IMR-90 (cell line): ENCODE measurements at regions not wholly inside any gene's neighbourhood (a gene's known extent, or its start where the extent isn't known, plus 50 kb on each side); places are given as distances from the start of the nearest gene placed in this dataset.

ENCODE experiments used
- ATAC-seq: fragments of 200-7000 bp; cut with Tn5 transposase; 2 replicates; pipeline ENCODE4 v1.9.1; 2020; ENCODE audit warnings: low read depth, mild to moderate bottlenecking, moderate library complexity
- BruUV-seq: library from RNA; stranded (reverse); fragments of 400-500 nt; replicated peaks from 2 replicates; lab custom pipeline; 2021; lab: Mats Ljungman, UMichigan
- CTCF ChIA-PET: fragments of 300-600 bp; formaldehyde crosslinking; extraction: SDS; loops from one replicate; lab custom pipeline; 2021; ENCODE audit warnings: antibody characterized with exemption; lab: Yijun Ruan, JAX
- POLR2A ChIA-PET: fragments of 300-600 bp; sonication (Branson Sonifier 250); formaldehyde crosslinking; loops from one replicate; lab custom pipeline; 2022; ENCODE audit warnings: antibody characterized with exemption; ENCODE audit not compliant: unreplicated experiment; lab: Charles Lee
- DNase-seq: peaks from one replicate; pipeline ENCODE4 v3.0.0; 2013
- H2AFZ ChIP-seq: replicated peaks from 2 replicates; pipeline ENCODE3; 2013; ENCODE audit warnings: low read length, mild to moderate bottlenecking; ENCODE audit not compliant: poor library complexity
- H2AK5ac ChIP-seq: 2 replicates; pipeline ENCODE4 v1.6.1; 2013; ENCODE audit warnings: low read depth, low read length, inconsistent platforms
- H2AK9ac ChIP-seq: replicated peaks from 2 replicates; pipeline ENCODE3; 2013; ENCODE audit warnings: mild to moderate bottlenecking, low read depth, low read length, moderate library complexity; ENCODE audit not compliant: poor library complexity
- H2BK120ac ChIP-seq: 2 replicates; pipeline ENCODE4 v1.6.1; 2013; ENCODE audit warnings: low read depth, low read length, inconsistent platforms
- H2BK15ac ChIP-seq: 3 replicates; pipeline ENCODE4 v1.6.1; 2013; ENCODE audit warnings: low read depth, low read length, inconsistent platforms
- H2BK20ac ChIP-seq: 2 replicates; pipeline ENCODE4 v1.6.1; 2013; ENCODE audit warnings: low read depth, mild to moderate bottlenecking, inconsistent platforms, low read length, moderate library complexity
- H2BK5ac ChIP-seq: 2 replicates; pipeline ENCODE4 v1.6.1; 2013; ENCODE audit warnings: mild to moderate bottlenecking, low read depth, low read length, inconsistent platforms; ENCODE audit not compliant: poor library complexity, severe bottlenecking
- H3K14ac ChIP-seq: replicated peaks from 2 replicates; pipeline ENCODE4 v1.6.1; 2013; ENCODE audit warnings: low read depth, low read length, inconsistent platforms
- H3K18ac ChIP-seq: 2 replicates; pipeline ENCODE4 v1.6.1; 2013; ENCODE audit warnings: low read depth, low read length, control low read depth
- H3K23ac ChIP-seq: 2 replicates; pipeline ENCODE4 v1.6.1; 2013; ENCODE audit warnings: low read depth, low read length, inconsistent platforms
- H3K27ac ChIP-seq: 2 replicates; pipeline ENCODE4 v1.5.1; 2013; ENCODE audit warnings: mild to moderate bottlenecking, control low read depth, low read length; ENCODE audit not compliant: insufficient read depth
- H3K27me3 ChIP-seq: 2 replicates; pipeline ENCODE4 v1.6.1; 2013; ENCODE audit warnings: low read length; ENCODE audit not compliant: control insufficient read depth, insufficient read depth
- H3K36me3 ChIP-seq: 2 replicates; pipeline ENCODE4 v1.6.1; 2013; ENCODE audit warnings: low read length, mixed read lengths; ENCODE audit not compliant: control insufficient read depth, insufficient read depth
- H3K4ac ChIP-seq: 2 replicates; pipeline ENCODE4 v1.6.1; 2013; ENCODE audit warnings: low read depth, low read length, inconsistent platforms
- H3K4me1 ChIP-seq: 2 replicates; pipeline ENCODE4 v1.6.1; 2013; ENCODE audit warnings: low read length, mixed read lengths; ENCODE audit not compliant: control insufficient read depth, insufficient read depth
- H3K4me2 ChIP-seq: 2 replicates; pipeline ENCODE4 v1.6.1; 2013; ENCODE audit warnings: low read depth, mild to moderate bottlenecking, control low read depth, low read length, moderate library complexity
- H3K4me3 ChIP-seq: 2 replicates; pipeline ENCODE4 v1.5.1; 2013; ENCODE audit warnings: low read depth, mild to moderate bottlenecking, control low read depth, low read length, moderate library complexity; ENCODE audit not compliant: insufficient read depth
- H3K56ac ChIP-seq: 2 replicates; pipeline ENCODE4 v1.6.1; 2013; ENCODE audit warnings: low read length, inconsistent platforms; ENCODE audit not compliant: insufficient read depth; ENCODE audit errors: extremely low read depth
- H3K79me1 ChIP-seq, 2 experiments: 2 replicates each; pipeline ENCODE4 v1.6.1; 2013; ENCODE audit warnings: low read length in 2 of 2, inconsistent platforms in 1 of 2, low read depth in 1 of 2
- H3K9ac ChIP-seq: 2 replicates; pipeline ENCODE4 v1.6.1; 2013; ENCODE audit warnings: low read depth, low read length, control low read depth
- H3K9me1 ChIP-seq: 2 replicates; pipeline ENCODE4 v1.6.1; 2013; ENCODE audit warnings: low read length, inconsistent platforms; ENCODE audit not compliant: insufficient read depth
- H3K9me3 ChIP-seq: 2 replicates; pipeline ENCODE4 v1.6.1; 2013; ENCODE audit warnings: low read length; ENCODE audit not compliant: control insufficient read depth, insufficient read depth
- H4K20me1 ChIP-seq: 2 replicates; pipeline ENCODE4 v1.6.1; 2013; ENCODE audit warnings: low read length, inconsistent platforms; ENCODE audit not compliant: insufficient read depth
- H4K5ac ChIP-seq: 2 replicates; pipeline ENCODE4 v1.6.1; 2013; ENCODE audit warnings: mild to moderate bottlenecking, low read depth, low read length, control low read depth
- H4K8ac ChIP-seq, 2 experiments: 2 replicates each; pipeline ENCODE4 v1.6.1; 2013; ENCODE audit warnings: low read depth in 2 of 2, low read length in 2 of 2, control low read depth in 1 of 2, inconsistent platforms in 1 of 2
- H4K91ac ChIP-seq: 2 replicates; pipeline ENCODE4 v1.6.1; 2013; ENCODE audit warnings: low read depth, low read length, inconsistent platforms; ENCODE audit not compliant: insufficient read depth
- BHLHE40 ChIP-seq: fragments of 150-350 bp; IDR thresholded peaks from 2 replicates; pipeline ENCODE4 v1.6.1; 2016; ENCODE audit warnings: mild to moderate bottlenecking, low read depth, low read length
- CEBPB ChIP-seq: IDR thresholded peaks from 2 replicates; pipeline ENCODE4 v1.6.1; 2012; ENCODE audit warnings: low read depth, low read length, improper control_type of control experiment
- CHD1 ChIP-seq: IDR thresholded peaks from 2 replicates; pipeline ENCODE4 v1.6.1; 2012; ENCODE audit warnings: low read depth, low read length, improper control_type of control experiment
- CTCF ChIP-seq: conservative IDR thresholded peaks from 2 replicates; pipeline ENCODE4 v1.5.1; 2012; ENCODE audit warnings: mild to moderate bottlenecking, low read depth, low read length, improper control_type of control experiment
- ELK1 ChIP-seq: fragments of 150-350 bp; IDR thresholded peaks from 2 replicates; pipeline ENCODE4 v1.6.1; 2016; ENCODE audit warnings: low read depth, mild to moderate bottlenecking, low read length, moderate library complexity, borderline replicate concordance
- FOS ChIP-seq: fragments of 150-350 bp; IDR thresholded peaks from 2 replicates; pipeline ENCODE4 v1.6.1; 2016; ENCODE audit warnings: low read depth, low read length
- MAFK ChIP-seq: IDR thresholded peaks from 2 replicates; pipeline ENCODE4 v1.6.1; 2012; ENCODE audit warnings: low read depth, low read length, improper control_type of control experiment
- MAZ ChIP-seq: IDR thresholded peaks from 2 replicates; pipeline ENCODE4 v1.6.1; 2012; ENCODE audit warnings: low read depth, mild to moderate bottlenecking, low read length, improper control_type of control experiment, moderate library complexity, borderline replicate concordance
- MXI1 ChIP-seq: IDR thresholded peaks from 2 replicates; pipeline ENCODE4 v1.6.1; 2012; ENCODE audit warnings: low read depth, mild to moderate bottlenecking, low read length, moderate library complexity, borderline replicate concordance
- NFE2L2 ChIP-seq: fragments of 150-350 bp; IDR thresholded peaks from 2 replicates; pipeline ENCODE4 v1.6.1; 2016; ENCODE audit warnings: low read depth, mild to moderate bottlenecking, low read length
- POLR2A ChIP-seq: IDR thresholded peaks from 2 replicates; pipeline ENCODE4 v1.6.1; 2012; ENCODE audit warnings: mild to moderate bottlenecking, low read depth, low read length
- RAD21 ChIP-seq: IDR thresholded peaks from 2 replicates; pipeline ENCODE4 v1.6.1; 2012; ENCODE audit warnings: low read length, improper control_type of control experiment
- RCOR1 ChIP-seq: IDR thresholded peaks from 2 replicates; pipeline ENCODE4 v1.6.1; 2012; ENCODE audit warnings: mild to moderate bottlenecking, low read length, improper control_type of control experiment; ENCODE audit not compliant: insufficient replicate concordance
- RFX5 ChIP-seq: IDR thresholded peaks from 2 replicates; pipeline ENCODE4 v1.8.0; 2012; ENCODE audit warnings: low read depth, mild to moderate bottlenecking, low read length, moderate library complexity
- SMC3 ChIP-seq: fragments of 150-350 bp; IDR thresholded peaks from 2 replicates; pipeline ENCODE4 v1.6.1; 2016; ENCODE audit warnings: low read depth, mild to moderate bottlenecking, antibody characterized with exemption, low read length, moderate library complexity
- USF2 ChIP-seq: fragments of 150-350 bp; IDR thresholded peaks from 2 replicates; pipeline ENCODE4 v1.6.1; 2017; ENCODE audit warnings: mild to moderate bottlenecking, antibody characterized with exemption, low read length, low read depth
- WGBS, 2 experiments: methylation state at CpG; one replicate each; pipeline versions ENCODE4 v1.1.5 to v1.1.7; 2013; ENCODE audit warnings: missing lambda C conversion rate in 2 of 2; ENCODE audit not compliant: insufficient read length in 1 of 2; ENCODE audit errors: extremely low coverage in 2 of 2; 5-methylcytosine and 5-hydroxymethylcytosine counted together
- dilution Hi-C: fragments of 300-500 bp; cut with HindIII; formaldehyde crosslinking; loops from one replicate; pipeline ENCODE4 v1.14.3; 2018; ENCODE audit warnings: low sequenced_read_pairs; ENCODE audit not compliant: unreplicated experiment
- in situ Hi-C: fragments of 300-500 bp; cut with MboI; formaldehyde crosslinking; loops from 3 replicates; pipeline ENCODE4 v1.14.3; 2019; ENCODE audit warnings: low sequenced_read_pairs, inconsistent platforms, mixed read lengths
- intact Hi-C: fragments of 100-400 bp; cut with micrococcal nuclease; formaldehyde crosslinking; loops from 2 replicates; pipeline ENCODE4 v1.10.0; 2022

- Histone ChIP-seq H2BK20ac (no peak overlapping the region), H3K27ac (no peak overlapping the region), H4K20me1 (no peaks in the 10 kb centered on the region), H3K9me1 (peaks cover 9% of the 10 kb centered on the region), H3K18ac (no peak overlapping the region), H4K8ac (no peak overlapping the region), H4K5ac (no peak overlapping the region), H3K36me3 (no peaks in the 10 kb centered on the region), H3K4ac (no peak overlapping the region), H3K9ac (no peak overlapping the region), H4K91ac (no peak overlapping the region), H3K27me3 (no peaks in the 10 kb centered on the region), H3K79me1 (no peaks in the 10 kb centered on the region), H2AK5ac (no peak overlapping the region), H3K14ac (no peak overlapping the region), H3K9me3 (no peaks in the 10 kb centered on the region; the same call in 1 of the 2 replicates), H2BK5ac (no peak overlapping the region), H3K23ac (no peak overlapping the region), H3K4me2 (no peak overlapping the region), H2BK15ac (no peak overlapping the region), H3K56ac (no peak overlapping the region), H3K4me3 (no peak overlapping the region), H2BK120ac (no peak overlapping the region), H3K4me1 (peaks cover 10% of the 10 kb centered on the region), H2AFZ (no peak overlapping the region), H2AK9ac (no peak overlapping the region)
- dilution Hi-C loops (no loop called here), intact Hi-C loops (no loop called here), in situ Hi-C loops (no loop called here)
- DNase-seq (no peak), ATAC-seq (no peak)
- WGBS, 2 experiments: no CpG with 5 or more reads among the region's 8 CpGs
- ChIA-PET CTCF (interaction anchor here (0.5 kb wide), 1 partner anchor 43 kb away, joined by 4 read pairs; no protein-coding TSS in a partner anchor), POLR2A (no interaction called here)
- no peak for TF ChIP-seq CEBPB
- TF ChIP-seq RCOR1: no peak
- no peak for TF ChIP-seq USF2
- no peak for TF ChIP-seq FOS
- TF ChIP-seq MAFK: no peak
- no peak for TF ChIP-seq ELK1
- TF ChIP-seq MXI1: no peak
- no peak for TF ChIP-seq BHLHE40
- TF ChIP-seq CTCF: no peak
- no peak for TF ChIP-seq MAZ
- no peak for TF ChIP-seq SMC3
- no peak for TF ChIP-seq POLR2A
- TF ChIP-seq NFE2L2: no peak
- no peak for TF ChIP-seq RFX5
- no peak for TF ChIP-seq RAD21
- no peak for TF ChIP-seq CHD1
- no TSS peak for BruUV-seq
Observed at GRCh38 chr22:26792522-26792921, 135.1 kb downstream of the MIAT start.
